Stimulated activated CD4-positive, alpha-beta T cell treated with anti-CD3 and anti-CD28 coated beads, Interleukin-4, amount 100 ng/mL, for 48 hours (primary cell): ENCODE measurements at regions not wholly inside any gene's neighbourhood (a gene's known extent, or its start where the extent isn't known, plus 50 kb on each side); places are given as distances from the start of the nearest gene placed in this dataset.
"Not testable (repeated sequence)": the region's sequence is repeated elsewhere in the genome, so short reads cannot be mapped to it uniquely, and the experiment has no call there.

ENCODE experiments used
- DNase-seq, 2 donors: peaks; one replicate each; pipeline ENCODE4 v3.0.0-alpha.2; 2020; ENCODE audit warnings: low read depth in 2 of 2

DNA sequence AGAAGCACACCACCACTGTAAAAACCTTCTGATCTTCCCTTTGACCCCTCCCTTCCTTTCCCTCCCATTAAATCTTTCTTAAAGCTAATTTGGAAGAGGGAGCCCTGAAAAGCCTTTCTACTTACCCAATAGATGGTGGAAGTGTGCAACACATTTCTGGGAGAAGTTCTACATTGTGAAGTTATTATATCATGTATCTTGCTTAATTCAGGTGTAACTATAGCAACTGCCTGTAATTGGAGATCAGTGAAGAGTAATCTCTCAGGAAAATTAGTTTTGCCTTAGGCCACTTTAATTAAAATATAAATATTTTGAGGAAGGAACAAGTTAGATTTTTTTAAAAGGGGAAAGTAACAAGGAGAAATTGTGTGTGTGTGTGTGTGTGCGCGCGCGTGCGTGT lies 266.0 kb downstream of the SH3BP4 start:
- DNase-seq = no peak

DNA sequence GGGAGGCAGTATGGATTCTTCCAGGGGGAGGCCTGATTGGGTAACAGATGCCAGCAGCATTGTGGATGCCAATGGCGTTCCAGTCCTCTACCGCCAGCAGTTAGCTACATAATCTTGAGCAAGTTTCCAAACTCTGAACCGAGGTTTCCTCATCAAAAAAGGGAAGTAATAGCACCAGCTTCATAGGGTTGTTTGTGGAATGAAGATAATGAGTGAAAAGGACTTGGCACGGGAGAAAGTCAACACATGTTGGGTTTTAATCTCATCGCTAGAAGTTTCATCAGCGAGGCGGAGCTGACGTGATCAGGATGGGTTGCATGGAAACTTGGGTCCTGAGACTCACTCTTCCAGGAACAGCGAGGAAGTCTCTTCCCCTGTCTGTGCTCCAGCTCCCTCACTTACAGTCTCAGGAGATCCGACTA lies 266.7 kb downstream of the SH3BP4 start:
- no peak for DNase-seq

DNA sequence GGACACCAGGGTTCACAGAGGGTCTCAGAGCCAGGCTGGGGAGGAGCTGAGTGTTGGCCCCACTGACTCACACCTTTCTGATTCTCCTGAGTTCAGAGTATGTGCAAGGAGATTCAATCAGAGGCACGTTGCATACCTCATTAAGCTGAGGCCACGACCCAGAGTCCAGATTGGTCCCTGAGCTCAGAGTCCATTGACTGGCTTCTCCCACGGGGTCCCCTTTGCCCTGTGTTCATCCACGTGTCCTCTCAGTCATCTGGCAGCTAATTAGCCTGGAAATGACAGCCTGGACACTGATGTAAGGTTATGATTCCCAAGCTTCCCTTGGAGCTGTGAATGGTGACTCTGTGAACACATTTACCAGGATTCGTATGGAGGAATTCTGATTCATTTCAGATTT lies 267.2 kb downstream of the SH3BP4 start:
- no peak for DNase-seq

DNA sequence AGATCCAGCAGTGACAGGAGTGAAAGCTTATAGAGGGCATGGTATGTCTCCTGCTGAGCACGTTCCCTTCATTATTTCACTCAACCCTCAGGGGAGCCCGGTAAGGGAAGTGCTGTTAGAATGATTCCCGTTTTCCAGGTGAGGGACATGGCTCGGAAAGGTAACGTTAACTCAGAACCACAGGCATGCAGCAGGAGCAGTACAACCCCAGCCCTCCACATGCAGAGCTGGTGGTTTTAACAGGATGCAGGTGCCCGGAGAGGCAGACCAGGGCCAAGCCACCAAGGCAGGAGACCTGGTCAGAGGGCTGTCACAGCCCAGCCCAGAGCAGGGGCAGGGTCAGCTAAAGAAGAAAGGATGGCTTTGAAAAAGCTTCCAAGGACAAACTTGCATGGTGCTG lies 268.5 kb downstream of the SH3BP4 start:
- DNase-seq = no peak

DNA sequence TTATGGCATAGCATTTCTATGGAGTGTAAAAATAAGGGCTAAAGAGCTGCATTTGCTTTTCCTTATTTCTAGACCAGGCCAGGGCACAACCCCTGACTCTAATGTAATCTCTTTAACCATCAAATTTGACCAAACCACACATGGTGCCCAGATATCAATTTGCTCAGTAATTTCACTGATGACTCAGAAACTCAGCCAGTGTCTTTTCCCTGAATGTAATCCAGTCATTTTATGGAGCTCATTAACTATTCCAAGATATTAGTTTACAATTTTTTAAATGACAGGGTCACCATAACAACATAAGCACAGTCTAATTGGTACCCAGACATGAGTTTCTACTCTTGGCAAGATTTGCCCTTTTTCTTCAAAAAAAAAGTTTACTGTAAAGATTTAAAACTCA lies 270.8 kb upstream of the AGAP1 start:
- DNase-seq = no peak

DNA sequence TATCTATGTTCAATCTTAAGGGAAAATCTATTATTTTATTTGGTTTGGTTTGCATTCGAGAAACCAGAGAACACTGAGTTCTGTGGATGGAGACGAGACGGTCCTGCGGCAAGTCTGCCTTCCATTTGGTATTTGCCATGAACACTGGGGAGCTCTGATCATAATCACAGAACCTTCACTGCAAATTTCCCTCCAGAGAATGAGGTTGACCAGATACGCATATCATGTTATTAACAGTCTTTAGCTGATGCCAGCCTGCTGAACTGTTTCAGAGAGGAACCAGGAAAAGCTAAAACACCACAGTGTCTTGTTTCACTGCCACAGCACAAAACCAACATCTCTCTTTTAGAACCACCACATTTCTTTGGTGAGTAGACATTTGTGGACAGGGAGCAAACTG lies 269.4 kb upstream of the AGAP1 start:
- no peak for DNase-seq

DNA sequence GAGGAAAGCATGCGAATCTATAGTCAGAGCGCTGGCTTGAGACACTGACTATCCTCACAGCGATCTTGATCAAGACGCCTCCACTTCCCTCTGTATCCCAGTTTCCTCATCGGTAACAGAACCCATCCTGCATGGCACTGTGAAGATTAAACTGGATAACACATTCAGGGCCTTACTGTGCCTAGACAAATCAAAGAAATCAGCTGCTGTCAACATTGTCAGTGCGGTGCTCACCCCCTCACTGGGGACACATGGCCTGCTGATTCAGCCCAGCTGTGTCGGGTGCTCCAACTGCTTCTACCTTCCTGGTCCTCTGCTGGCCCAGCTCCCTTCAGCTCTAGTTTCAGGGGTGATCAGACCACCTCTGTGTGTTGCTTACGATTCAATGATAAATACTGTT lies 268.6 kb upstream of the AGAP1 start:
- no peak for DNase-seq

DNA sequence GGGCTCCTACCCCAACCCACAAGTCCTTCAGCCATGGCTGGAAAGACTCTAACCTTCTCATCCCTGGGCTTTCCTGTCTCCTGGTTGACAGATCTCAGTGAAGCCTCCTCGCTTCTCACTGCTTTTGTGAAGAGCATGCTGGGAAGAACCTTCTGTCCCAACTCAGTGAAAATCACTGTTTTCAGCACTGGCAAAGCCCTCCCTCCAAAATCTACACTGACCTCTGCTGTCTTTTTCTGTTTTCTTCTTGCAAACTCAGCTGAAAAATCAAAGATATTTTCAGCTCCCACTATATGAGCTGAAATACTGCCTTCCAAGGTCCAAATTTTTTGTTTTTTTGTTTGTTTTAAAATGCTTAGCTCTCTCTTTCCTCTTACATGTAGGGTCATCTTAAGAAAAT lies 266.3 kb upstream of the AGAP1 start:
- DNase-seq = no peak

DNA sequence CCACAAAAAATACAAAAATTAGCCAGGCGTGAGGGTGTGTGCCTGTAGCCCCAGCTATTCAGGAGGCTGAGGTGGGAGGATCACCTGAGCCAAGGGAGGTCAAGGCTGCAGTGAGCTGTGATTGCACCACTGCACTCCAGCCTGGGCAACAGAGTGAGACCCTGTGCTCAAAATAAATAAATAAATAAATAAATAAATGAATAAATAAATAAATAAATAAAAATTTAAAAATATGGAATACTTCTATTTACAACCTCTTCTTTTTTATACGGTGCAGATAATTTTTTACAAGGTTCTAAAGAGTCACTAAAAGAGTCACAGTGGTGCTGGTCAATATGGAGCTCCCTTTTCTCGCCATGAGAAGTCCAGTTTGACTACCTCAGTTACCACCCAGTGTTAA lies 265.4 kb upstream of the AGAP1 start:
- DNase-seq = not testable (repeated sequence)

DNA sequence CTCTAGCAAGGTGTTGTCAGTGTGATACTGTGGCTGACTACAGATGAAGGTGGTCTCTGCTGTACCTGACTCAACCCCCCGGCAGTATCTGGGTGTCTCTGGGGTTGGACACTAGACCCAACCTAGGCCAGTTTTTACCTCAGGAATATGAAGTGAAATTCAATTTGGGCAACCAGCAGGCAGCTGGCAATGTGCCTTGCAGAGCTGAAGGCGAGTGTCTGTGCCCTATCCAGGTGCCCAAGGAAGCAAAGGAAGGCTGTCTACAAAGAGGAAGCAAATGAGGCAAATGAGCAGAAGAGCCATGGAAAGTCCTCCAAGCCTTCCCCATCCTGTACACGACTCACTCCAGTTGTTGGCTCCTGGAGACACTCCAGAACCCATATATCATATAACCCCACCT lies 264.6 kb upstream of the AGAP1 start:
- no peak for DNase-seq

DNA sequence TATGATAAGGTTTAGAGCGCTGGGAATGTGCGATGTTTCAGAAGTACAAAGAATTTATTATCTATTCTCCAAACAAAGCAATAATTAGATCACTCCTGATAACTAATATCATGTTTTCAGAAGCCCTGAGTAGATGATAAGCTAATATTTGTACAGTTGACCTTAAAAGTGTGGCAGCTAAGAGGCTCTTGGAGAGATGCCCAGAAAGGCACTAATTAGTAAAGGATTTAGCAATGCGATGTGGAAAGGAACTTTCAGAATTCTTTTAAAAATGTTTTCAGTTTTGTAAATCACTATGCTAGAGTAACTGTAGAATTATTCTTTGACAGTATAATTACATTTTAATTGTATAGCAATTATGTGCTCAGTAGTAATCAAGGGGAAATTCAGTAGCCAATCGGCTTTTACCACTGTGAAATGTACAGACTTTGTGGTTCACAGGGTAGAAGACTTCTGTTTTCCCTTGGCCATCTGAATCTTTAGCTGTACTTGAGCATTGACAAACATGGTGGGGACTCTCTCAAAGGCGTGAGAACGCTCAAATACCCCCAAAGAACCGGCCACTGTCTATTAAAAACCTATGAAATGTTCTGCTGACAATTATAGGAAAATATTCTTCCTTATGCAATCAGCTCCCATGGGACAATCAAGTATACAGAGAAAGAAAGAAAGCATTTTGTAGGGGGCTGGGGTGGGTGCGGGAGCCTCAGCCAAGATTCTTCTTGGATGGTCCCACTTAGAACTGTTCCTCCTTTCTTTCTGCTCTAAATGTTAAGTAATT lies 262.8 kb upstream of the AGAP1 start:
- DNase-seq = no peak

DNA sequence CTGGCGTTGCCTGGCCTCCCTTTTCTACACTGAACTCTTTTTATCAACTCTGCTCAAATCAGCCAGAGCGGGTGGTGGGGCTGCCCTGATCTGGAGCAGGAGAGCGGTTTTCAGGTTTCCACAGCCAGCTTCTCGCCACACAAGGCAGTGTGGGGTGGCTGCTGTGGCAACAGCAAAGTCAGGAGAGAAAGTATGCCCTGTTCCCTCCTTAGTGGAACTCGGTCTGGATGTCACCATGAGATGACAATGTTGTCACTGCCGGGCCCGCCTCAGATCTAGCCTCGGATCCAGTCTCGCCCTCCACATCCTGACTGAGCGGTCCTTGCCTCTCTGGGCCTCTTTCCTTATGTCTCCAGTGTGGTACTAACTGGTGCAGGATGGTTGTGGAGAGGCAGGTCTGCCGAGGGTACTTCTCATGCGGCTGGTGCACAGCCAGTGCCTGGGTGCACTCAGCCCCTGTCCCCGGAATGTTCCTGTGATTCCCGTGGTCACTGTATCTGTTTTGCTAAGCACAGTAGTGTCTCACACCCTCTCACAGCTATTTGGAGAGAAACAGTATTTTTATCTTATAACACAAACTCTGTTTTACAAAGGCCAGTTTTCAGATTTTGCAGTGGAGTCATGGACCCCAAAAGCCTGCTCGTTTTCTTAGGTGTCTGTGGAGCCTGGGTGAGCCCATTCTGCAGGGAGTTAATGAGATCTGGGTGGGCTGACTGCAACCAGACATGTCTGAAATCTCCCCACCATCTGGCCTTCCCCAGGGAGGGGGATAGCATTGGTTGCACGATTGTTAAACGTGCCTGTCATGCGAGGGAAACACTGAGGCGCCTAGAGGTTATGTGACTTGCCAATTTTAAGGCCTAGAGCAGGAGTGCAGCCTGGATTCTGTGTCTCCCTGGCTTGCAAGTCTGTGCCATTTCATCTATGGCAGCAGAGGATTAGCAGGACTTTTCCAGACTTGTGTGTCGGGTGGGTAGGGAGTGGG lies 261.1 kb upstream of the AGAP1 start:
- no peak for DNase-seq

DNA sequence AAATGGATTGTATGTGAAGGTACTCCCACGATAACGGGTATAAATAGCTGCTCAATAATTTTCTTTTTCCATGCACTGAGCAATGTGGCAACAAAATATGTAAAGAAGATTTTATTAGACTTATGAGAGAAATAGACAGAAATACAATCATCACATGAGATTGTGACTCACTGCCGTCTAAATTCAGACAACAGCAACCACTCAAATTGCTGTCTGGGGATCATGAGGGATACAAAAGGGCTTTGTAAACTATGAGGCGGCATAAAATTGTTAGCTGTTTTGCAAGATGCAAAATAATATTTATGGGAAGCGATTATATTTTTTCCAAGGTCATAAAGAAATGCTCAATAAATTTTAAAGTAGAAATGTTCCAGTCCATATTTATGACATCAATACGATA lies 259.1 kb upstream of the AGAP1 start:
- DNase-seq = no peak

DNA sequence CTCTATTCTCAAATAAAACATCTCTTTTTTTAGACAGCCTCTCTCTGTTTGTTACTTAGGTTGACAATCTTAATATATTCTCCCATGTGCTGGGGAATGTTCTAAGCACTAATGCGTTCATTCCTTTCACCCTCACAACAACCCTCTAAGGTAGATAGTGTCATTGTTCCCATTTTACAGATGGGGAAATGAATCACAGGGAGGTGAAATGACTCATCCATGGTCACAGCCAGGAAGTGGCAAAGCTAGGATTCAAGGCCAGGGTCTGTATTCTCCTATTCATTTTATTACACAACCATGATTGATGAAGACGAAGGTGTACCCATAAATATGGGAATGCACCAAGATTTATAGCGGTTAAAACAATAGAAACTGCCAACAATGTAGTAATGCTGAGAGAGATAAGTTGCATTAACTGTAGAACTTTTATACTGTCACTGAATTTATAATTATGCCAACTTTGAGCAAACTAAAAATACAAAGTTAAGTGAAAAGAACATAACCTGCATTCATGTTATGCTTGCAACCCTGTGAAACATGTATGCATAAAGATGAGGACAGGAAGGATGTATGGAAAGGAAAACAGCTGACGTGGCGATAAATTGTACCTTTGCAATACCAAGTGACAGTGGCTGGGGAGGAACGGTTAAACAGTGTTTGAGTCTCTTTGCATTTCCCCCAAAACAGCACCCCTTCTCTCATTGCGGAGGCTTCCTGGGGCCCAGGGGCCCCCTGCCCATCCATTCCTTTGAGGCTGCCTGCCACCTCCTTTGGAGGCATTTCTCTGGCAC lies 257.7 kb upstream of the AGAP1 start:
- no peak for DNase-seq

DNA sequence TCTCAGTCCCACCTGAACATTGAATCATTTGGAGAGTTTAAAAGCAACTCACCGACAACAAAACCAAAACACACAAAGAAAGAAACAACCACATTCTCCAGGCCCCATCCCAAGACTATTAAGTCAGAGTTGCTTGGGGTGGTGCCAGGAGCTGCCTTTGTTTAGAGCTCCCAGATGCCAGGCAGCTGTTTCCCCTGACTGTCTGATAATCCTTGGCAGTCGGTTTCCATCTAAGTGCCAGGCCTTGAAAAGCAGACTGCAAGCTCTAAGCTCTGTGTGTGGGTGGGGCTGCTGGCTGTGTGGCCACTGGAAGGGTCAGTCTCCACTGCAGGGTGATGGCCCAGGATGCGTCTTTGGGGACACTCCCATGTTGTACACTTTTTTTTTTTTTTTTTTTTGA lies 255.3 kb upstream of the AGAP1 start:
- no peak for DNase-seq

DNA sequence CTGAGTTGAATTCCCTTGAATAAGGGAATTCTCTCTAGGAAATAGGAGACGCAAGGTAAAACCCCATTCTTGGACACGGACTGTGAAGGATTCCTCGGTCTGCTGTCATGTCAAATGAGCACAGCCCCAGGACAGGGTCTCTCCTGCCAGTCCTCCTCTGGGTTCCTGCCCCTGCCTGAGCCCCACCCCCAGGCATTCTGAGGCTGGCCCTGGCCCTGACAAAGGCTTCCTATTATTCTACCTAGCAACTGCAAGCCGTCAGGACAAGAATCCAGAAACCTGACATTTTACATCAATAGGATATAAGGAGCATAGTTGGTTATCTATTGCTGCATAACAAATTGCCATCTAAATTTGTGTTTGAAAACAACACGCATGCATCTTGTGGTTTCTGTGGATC lies 253.3 kb upstream of the AGAP1 start:
- DNase-seq = no peak

DNA sequence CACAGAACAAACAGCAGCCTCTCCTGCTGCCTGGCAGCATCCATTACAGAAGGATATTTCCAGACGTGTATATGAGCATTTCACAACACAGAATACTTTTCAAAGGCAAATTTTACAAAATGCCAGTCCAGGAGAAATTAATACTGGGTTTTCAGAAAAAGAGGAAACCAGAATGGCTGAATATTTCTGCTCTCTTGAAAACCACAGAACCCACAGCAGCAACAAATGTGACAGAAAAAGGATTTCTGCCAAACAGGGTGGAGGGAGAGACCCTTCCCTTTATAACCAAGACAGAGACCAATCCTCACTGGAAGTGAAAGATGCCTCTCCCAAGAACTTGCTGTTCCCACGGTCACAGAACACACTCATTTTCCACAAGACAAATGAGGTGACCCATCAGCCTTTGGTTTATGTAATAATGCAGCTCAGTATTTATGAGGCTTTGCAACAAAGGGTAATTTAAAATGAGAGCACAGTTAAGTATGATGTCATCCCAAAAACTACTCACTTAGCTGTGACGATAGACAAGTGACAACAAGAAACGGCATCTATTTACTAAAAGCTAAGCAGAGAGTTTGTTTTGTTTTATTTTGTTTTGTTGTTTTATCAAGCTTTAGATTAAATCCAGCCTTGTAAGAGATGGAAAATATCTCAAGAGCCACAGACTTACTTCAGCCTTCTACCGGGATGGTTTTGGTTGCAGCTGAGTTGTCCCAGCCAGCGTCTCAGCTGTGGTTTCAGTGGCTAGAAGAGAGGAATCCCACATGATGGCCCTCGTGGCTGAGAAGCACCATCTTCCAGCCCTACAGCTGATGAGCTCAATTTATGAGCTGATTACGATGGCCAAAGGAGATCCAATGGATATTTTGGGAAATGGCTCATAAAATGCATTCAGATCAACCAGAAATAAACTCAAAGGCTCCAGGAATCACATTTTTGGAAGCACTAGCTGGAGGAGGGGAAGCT lies 249.3 kb upstream of the AGAP1 start:
- no peak for DNase-seq

DNA sequence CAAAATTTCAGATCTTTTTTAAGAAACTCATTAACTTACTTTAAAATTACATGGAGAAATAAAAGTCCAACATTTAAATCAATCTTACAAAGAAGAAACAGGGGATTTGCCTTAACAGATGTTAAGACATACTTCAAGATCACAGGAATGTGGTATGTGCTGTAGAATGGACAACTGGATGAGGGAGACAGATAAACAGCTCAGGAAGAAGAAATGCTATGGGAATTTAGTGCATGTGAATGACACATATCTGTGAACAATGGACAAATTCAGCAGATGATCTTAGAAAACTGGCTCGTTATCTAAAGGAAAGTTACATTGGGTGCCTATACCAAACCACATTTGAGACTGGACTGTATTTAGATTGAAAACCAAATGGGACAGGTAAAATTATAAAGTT lies 246.8 kb upstream of the AGAP1 start:
- no peak for DNase-seq

DNA sequence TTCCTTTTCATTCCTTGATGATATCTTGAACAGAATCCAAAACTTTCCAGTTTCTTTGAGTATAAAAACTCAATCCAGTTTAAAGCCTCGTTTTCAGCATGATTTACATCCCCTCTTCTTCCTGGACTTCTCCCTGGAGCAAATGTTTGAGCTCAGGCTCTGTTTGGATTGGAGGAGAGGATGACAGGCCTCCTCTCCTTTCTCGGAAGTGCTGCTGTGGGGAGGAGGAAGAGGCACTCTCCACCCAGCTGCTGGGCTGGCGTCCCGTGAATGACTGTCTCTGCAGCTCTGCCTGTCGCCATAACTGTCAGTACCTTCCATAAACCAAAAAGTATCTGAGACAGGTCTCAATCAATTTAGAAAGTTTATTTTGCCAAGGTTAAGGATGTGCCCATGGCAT lies 238.2 kb upstream of the AGAP1 start:
- no peak for DNase-seq

DNA sequence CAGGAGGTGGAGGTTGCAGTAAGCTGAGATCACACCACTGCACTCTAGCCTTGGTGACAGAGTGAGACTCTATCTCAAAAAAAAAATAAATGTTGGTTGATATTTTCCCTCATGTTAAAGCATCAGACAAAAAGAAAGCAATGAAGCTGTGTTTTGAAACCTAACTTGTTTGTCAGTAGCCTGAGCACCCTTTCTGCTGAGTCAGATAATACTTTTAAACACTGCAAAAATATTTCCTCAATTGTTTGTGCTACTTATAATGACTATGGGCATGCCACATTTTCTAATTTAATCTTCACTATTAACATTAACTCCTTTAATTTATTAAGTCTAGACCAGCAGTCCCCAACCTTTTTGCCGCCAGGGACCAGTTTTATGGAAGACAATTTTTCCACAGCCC lies 236.3 kb upstream of the AGAP1 start:
- DNase-seq = no peak

DNA sequence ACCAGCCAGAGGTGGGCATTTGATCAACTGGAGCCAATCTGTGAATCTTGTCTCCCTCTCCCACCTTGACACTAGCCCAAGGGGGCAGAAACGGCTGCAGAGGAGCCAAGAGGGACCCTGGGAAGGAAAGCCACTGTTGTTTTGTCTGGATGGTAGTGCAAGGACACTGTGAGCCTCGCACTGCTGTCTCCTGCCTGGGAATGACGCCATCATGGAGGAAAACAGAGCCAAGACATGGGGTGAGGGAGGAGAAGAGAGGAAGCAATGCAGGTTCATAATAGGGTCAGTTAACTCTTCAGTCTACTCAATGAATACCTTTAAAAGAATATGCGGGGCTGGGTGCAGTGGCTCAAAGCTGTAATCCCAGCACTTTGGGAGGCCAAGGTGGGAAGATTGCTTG lies 231.1 kb upstream of the AGAP1 start:
- no peak for DNase-seq
